Thyroid gland (tissue), 4 donors: ENCODE measurements at regions not wholly inside any gene's neighbourhood (a gene's known extent, or its start where the extent isn't known, plus 50 kb on each side); places are given as distances from the start of the nearest gene placed in this dataset.

Experiments
- DNase-seq, 2 donors: peaks; one replicate each; pipeline ENCODE4 v3.0.0-alpha.2; 2019
- H3K27ac ChIP-seq, 3 donors: fragments of 200-600 bp; sonication (generic); 1 replicate in 2 of 3; 2 replicates in 1 of 3; pipeline ENCODE4 v1.5.1; 2016 to 2019; ENCODE audit warnings: mild to moderate bottlenecking in 1 of 3, moderate library complexity in 1 of 3
- H3K27me3 ChIP-seq: fragments of 200-600 bp; sonication (generic); one replicate; pipeline ENCODE4 v1.5.1; 2019
- H3K36me3 ChIP-seq, 2 donors: fragments of 200-600 bp; sonication (generic); one replicate each; pipeline ENCODE4 v1.5.1; 2016 to 2019
- H3K4me1 ChIP-seq, 2 donors: fragments of 200-600 bp; sonication (generic); one replicate each; pipeline ENCODE4 v1.5.1; 2017 to 2019
- H3K4me3 ChIP-seq, 3 donors: fragments of 200-600 bp; sonication (generic); replicated peaks in 1 of 3; 1 replicate in 2 of 3; 2 replicates in 1 of 3; pipeline ENCODE4 v1.5.1; 2016; ENCODE audit warnings: mild to moderate bottlenecking in 1 of 3
- H3K9me3 ChIP-seq: fragments of 200-600 bp; sonication (generic); one replicate; pipeline ENCODE4 v1.5.1; 2017
- POLR2A ChIP-seq, 2 donors: fragments of 450-650 bp; IDR thresholded peaks; one replicate each; pipeline ENCODE4 v1.6.1; 2017; ENCODE audit warnings: antibody characterized with exemption in 2 of 2, mild to moderate bottlenecking in 2 of 2, moderate library complexity in 1 of 2
- WGBS, 2 donors: methylation state at CpG; one replicate each; pipeline ENCODE4 v1.1.5; 2017; 5-methylcytosine and 5-hydroxymethylcytosine counted together
- intact Hi-C: fragments of 100-400 bp; cut with DNase I; formaldehyde crosslinking; loops from one replicate; pipeline ENCODE4 v1.15.1; 2023
- TF ChIP-seq, protein P1 (sequence below), 6 experiments: fragments of 200-600 bp in 3 of 6; fragments of 450-650 bp in 3 of 6; sonication (generic) in 3 of 6; IDR thresholded peaks; one replicate each; pipeline ENCODE4 v1.5.1; 2016 to 2019; ENCODE audit warnings: antibody characterized with exemption in 6 of 6, mild to moderate bottlenecking in 2 of 6, inconsistent platforms in 1 of 6, moderate library complexity in 1 of 6

DNA sequence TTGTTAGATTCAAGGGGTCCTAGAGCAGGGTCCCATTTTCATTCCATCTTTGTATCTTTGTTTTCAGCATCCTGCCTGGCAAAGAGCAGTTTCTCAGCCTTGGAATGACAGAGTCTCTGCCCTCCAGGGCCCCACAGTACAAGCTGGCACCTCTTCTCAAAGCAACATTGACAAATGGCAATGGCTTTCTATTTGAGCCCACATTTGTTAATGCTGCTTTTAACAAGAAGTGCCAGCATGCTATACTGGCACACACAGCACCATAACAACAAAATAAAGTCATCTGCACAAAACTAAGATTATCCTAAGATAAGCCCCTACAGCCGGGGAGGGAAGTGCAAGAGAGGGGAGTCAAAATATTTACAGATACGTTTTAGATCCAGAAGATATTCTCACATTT lies 309.7 kb upstream of the C11orf87 start:
- Histone ChIP-seq H3K4me3 (no peak overlapping the region), H3K27me3 (no peaks in the 10 kb centered on the region), H3K4me1 (no peaks in the 10 kb centered on the region), H3K9me3 (no peaks in the 10 kb centered on the region), H3K27ac (no peak overlapping the region), H3K36me3 (no peaks in the 10 kb centered on the region)
- WGBS, 2 donors = 53 to 65% methylated on average over 2 of the region's 2 CpGs
- TF ChIP-seq, protein P1, sequence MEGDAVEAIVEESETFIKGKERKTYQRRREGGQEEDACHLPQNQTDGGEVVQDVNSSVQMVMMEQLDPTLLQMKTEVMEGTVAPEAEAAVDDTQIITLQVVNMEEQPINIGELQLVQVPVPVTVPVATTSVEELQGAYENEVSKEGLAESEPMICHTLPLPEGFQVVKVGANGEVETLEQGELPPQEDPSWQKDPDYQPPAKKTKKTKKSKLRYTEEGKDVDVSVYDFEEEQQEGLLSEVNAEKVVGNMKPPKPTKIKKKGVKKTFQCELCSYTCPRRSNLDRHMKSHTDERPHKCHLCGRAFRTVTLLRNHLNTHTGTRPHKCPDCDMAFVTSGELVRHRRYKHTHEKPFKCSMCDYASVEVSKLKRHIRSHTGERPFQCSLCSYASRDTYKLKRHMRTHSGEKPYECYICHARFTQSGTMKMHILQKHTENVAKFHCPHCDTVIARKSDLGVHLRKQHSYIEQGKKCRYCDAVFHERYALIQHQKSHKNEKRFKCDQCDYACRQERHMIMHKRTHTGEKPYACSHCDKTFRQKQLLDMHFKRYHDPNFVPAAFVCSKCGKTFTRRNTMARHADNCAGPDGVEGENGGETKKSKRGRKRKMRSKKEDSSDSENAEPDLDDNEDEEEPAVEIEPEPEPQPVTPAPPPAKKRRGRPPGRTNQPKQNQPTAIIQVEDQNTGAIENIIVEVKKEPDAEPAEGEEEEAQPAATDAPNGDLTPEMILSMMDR (IDR thresholded peaks at IDR 0.05) = no peak
- no peak for TF ChIP-seq POLR2A (IDR thresholded peaks at IDR 0.05)
- intact Hi-C loops = no loop called here
- DNase-seq = no peak

DNA sequence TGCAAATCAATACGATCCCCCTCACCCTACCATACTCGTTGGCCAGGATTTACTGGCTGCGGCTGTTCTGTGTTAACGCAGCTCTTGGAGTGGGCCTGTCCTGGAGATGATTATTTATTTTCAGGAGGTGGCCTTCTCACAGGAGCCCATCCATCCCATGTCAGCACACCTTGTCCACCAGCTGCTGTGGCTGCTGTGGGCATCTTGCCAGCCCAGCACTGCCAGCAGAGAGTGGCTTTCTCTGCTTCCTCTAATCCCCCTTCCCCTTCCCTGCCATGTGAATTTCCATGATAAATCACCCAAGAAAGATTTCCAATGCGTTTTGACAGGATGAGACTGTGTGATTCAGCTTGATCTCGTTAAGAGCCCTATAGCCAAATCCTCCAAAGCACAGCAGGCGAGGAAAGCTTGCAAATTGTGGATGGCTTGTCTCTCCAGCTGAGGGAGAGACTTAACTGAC lies 309.1 kb upstream of the C11orf87 start:
- H3K4me1 ChIP-seq = no peaks in the 10 kb centered on the region
- intact Hi-C loops = no loop called here
- no peaks in the 10 kb centered on the region for H3K27me3 ChIP-seq
- no peaks in the 10 kb centered on the region for H3K9me3 ChIP-seq
- DNase-seq = no peak
- H3K4me3 ChIP-seq = no peak overlapping the region
- WGBS, 2 donors = 23% methylated on average over 7 of the region's 7 CpGs
- no peak for TF ChIP-seq POLR2A (IDR thresholded peaks at IDR 0.05)
- TF ChIP-seq, protein P1 (IDR thresholded peaks at IDR 0.05) = no peak
- H3K36me3 ChIP-seq = no peaks in the 10 kb centered on the region
- no peak overlapping the region for H3K27ac ChIP-seq

DNA sequence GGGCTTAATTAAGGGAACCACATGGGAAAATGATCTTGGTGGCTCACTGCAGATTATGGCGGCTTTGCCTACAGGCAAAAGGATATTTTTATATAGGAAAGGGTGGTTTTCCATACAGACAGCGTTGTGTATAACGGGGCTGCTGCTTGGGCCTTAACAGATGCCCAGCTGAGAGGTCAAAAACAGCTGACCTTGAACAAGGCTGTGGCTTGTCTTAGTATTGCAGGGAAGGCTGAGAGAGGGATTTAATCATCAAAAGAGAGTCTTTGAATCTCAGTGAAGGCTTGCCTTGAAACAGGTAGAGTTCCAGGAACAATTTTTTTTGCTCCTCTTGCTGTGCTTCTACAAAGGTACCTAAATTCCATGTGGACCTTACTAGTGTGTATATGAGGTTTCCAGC lies 301.6 kb upstream of the C11orf87 start:
- intact Hi-C loops = no loop called here
- TF ChIP-seq, protein P1 (IDR thresholded peaks at IDR 0.05) = no peak
- TF ChIP-seq POLR2A (IDR thresholded peaks at IDR 0.05) = no peak
- WGBS, 2 donors = 89 to 90% methylated on average over 3 of the region's 3 CpGs

DNA sequence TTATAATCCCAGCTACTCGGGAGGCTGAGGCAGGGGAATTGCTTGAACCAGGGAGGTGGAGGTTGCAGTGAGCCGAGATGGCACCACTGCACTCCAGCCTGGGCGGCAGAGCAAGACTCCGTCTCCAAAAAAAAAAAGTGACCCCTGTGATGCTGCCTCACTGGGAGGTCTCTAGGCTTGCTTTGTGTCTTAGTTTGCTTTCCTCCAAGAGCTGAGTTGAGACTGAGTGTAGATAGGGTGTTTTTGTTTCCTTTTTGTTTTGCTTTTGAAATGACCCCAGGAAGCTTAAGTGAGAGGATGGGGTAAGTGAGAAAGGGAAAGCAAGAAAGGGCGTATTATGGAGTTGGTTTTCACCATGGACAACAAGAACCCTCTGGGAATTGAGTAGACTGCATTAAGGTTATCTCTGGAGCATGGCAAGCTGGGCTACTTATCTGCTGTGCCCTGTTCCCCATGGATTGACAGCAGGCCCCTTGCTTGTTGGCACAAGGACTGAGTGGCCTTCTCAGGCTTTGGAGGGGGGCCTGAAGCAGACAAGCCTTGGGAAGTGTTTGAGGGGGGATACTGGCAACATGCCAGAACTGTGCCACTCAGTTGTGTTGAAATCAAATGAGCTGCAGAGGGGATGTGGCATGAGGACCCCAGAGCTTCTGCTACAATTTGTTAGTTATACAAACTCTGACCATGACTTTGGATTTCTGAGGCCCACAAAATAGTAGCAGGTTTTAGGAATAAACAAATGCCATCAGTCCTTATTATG lies 300.6 kb upstream of the C11orf87 start:
- Histone ChIP-seq H3K4me3 (no peak overlapping the region), H3K9me3 (no peaks in the 10 kb centered on the region), H3K27me3 (no peaks in the 10 kb centered on the region), H3K27ac (no peak overlapping the region), H3K4me1 (no peaks in the 10 kb centered on the region), H3K36me3 (no peaks in the 10 kb centered on the region)
- WGBS, 2 donors = 82 to 91% methylated on average over 5 of the region's 5 CpGs
- no peak for TF ChIP-seq POLR2A (IDR thresholded peaks at IDR 0.05)
- TF ChIP-seq, protein P1 (IDR thresholded peaks at IDR 0.05) = no peak
- DNase-seq = no peak
- intact Hi-C loops = no loop called here

More for the DNA sequence above, 301.6 kb upstream of the C11orf87 start:
- Histone ChIP-seq H3K9me3 (no peaks in the 10 kb centered on the region), H3K36me3 (no peaks in the 10 kb centered on the region), H3K4me3 (no peak overlapping the region), H3K27ac (no peak overlapping the region), H3K27me3 (no peaks in the 10 kb centered on the region), H3K4me1 (no peaks in the 10 kb centered on the region)
- no peak for DNase-seq
